H9 (cell line): ENCODE measurements at regions not wholly inside any gene's neighbourhood (a gene's known extent, or its start where the extent isn't known, plus 50 kb on each side); places are given as distances from the start of the nearest gene placed in this dataset.

Experiments used
- DNase-seq: peaks from one replicate; pipeline ENCODE4 v3.0.0-alpha.2; 2017
- H2AFZ ChIP-seq: one replicate; pipeline ENCODE4 v1.6.1; 2013; ENCODE audit warnings: mild to moderate bottlenecking, low read length, control low read depth, moderate library complexity
- H2AK5ac ChIP-seq: 2 replicates; pipeline ENCODE4 v1.6.1; 2013; ENCODE audit warnings: low read length, control low read depth, mixed read lengths; ENCODE audit not compliant: insufficient read length
- H2BK120ac ChIP-seq: one replicate; pipeline ENCODE4 v1.6.1; 2013; ENCODE audit warnings: low read depth, mild to moderate bottlenecking, low read length, control low read depth, inconsistent platforms; ENCODE audit not compliant: poor library complexity, severe bottlenecking
- H2BK12ac ChIP-seq: 2 replicates; pipeline ENCODE4 v1.6.1; 2013; ENCODE audit warnings: low read length, control low read depth, mixed read lengths, low read depth; ENCODE audit not compliant: insufficient read length
- H2BK15ac ChIP-seq: 2 replicates; pipeline ENCODE4 v1.6.1; 2013; ENCODE audit warnings: low read depth, low read length, control low read depth
- H2BK20ac ChIP-seq: one replicate; pipeline ENCODE4 v1.6.1; 2013; ENCODE audit warnings: low read depth, mild to moderate bottlenecking, low read length, control low read depth, inconsistent platforms; ENCODE audit not compliant: poor library complexity, severe bottlenecking
- H2BK5ac ChIP-seq: 2 replicates; pipeline ENCODE4 v1.6.1; 2013; ENCODE audit warnings: low read length, control low read depth, mixed read lengths; ENCODE audit not compliant: insufficient read length
- H3K14ac ChIP-seq: 2 replicates; pipeline ENCODE4 v1.6.1; 2013; ENCODE audit warnings: low read length, control low read depth; ENCODE audit not compliant: insufficient read depth
- H3K18ac ChIP-seq: 2 replicates; pipeline ENCODE4 v1.6.1; 2013; ENCODE audit warnings: low read depth, mild to moderate bottlenecking, mixed read lengths, low read length, control low read depth; ENCODE audit not compliant: insufficient read length
- H3K23ac ChIP-seq: 2 replicates; pipeline ENCODE4 v1.6.1; 2013; ENCODE audit warnings: low read length, control low read depth, mixed read lengths, low read depth; ENCODE audit not compliant: insufficient read length
- H3K23me2 ChIP-seq: 2 replicates; pipeline ENCODE4 v1.6.1; 2013; ENCODE audit warnings: low read depth, mild to moderate bottlenecking, mixed read lengths, low read length, control low read depth; ENCODE audit not compliant: insufficient read length, poor library complexity, severe bottlenecking
- H3K27ac ChIP-seq: 2 replicates; pipeline ENCODE4 v1.5.1; 2013; ENCODE audit warnings: low read length, control low read depth, mixed read lengths, low read depth; ENCODE audit not compliant: insufficient read length
- H3K27me3 ChIP-seq: 2 replicates; pipeline ENCODE4 v1.6.1; 2013; ENCODE audit warnings: low read length, control low read depth, inconsistent platforms; ENCODE audit not compliant: insufficient read depth
- H3K4ac ChIP-seq: 2 replicates; pipeline ENCODE4 v1.6.1; 2013; ENCODE audit warnings: low read depth, mild to moderate bottlenecking, control low read depth, inconsistent platforms, low read length, moderate library complexity
- H3K4me1 ChIP-seq: 2 replicates; pipeline ENCODE4 v1.6.1; 2013; ENCODE audit warnings: low read length, control low read depth, inconsistent platforms; ENCODE audit not compliant: insufficient read depth
- H3K4me2 ChIP-seq: 2 replicates; pipeline ENCODE4 v1.6.1; 2013; ENCODE audit warnings: low read length, control low read depth, mixed read lengths; ENCODE audit not compliant: insufficient read length, insufficient read depth
- H3K56ac ChIP-seq: 2 replicates; pipeline ENCODE4 v1.6.1; 2013; ENCODE audit warnings: low read depth, mild to moderate bottlenecking, mixed read lengths, low read length, control low read depth; ENCODE audit not compliant: insufficient read length
- H3K79me1 ChIP-seq: 2 replicates; pipeline ENCODE4 v1.6.1; 2013; ENCODE audit warnings: low read depth, mild to moderate bottlenecking, moderate library complexity, low read length, control low read depth, inconsistent platforms; ENCODE audit not compliant: insufficient read depth, poor library complexity, severe bottlenecking
- H3K79me2 ChIP-seq: 2 replicates; pipeline ENCODE4 v1.6.1; 2013; ENCODE audit warnings: low read length, control low read depth, inconsistent platforms; ENCODE audit not compliant: insufficient read depth
- H3K9ac ChIP-seq: 2 replicates; pipeline ENCODE4 v1.6.1; 2013; ENCODE audit warnings: low read length, control low read depth, mixed read lengths; ENCODE audit not compliant: insufficient read length; ENCODE audit errors: extremely low read depth
- H3K9me3 ChIP-seq: one replicate; pipeline ENCODE4 v1.6.1; 2013; ENCODE audit warnings: low read depth, low read length, inconsistent platforms; ENCODE audit not compliant: control insufficient read depth
- H3T11ph ChIP-seq: one replicate; pipeline ENCODE4 v1.6.1; 2013; ENCODE audit warnings: mild to moderate bottlenecking, low read length, control low read depth, inconsistent platforms
- H4K20me1 ChIP-seq: one replicate; pipeline ENCODE4 v1.6.1; 2013; ENCODE audit not compliant: control insufficient read depth, insufficient read length, insufficient read depth
- H4K5ac ChIP-seq: 2 replicates; pipeline ENCODE4 v1.6.1; 2013; ENCODE audit warnings: low read depth, mild to moderate bottlenecking, mixed read lengths, low read length, control low read depth; ENCODE audit not compliant: insufficient read length
- H4K8ac ChIP-seq: replicated peaks from 2 replicates; pipeline ENCODE4 v1.6.1; 2013; ENCODE audit warnings: low read length, control low read depth, mixed read lengths, low read depth; ENCODE audit not compliant: insufficient read length
- H4K91ac ChIP-seq: 2 replicates; pipeline ENCODE4 v1.6.1; 2013; ENCODE audit warnings: low read depth, mild to moderate bottlenecking, moderate library complexity, mixed read lengths, low read length, control low read depth; ENCODE audit not compliant: insufficient read length
- H3K27ac Mint-ChIP-seq, 3 experiments: 2 replicates in 2 of 3; 3 replicates in 1 of 3; pipeline ENCODE4 v1.8.0; 2020 to 2021; ENCODE audit warnings: mixed read lengths in 3 of 3, mild to moderate bottlenecking in 1 of 3, moderate library complexity in 1 of 3
- H3K27me3 Mint-ChIP-seq: 2 replicates; pipeline ENCODE4 v1.8.0; 2021; ENCODE audit warnings: low read depth, mild to moderate bottlenecking, moderate library complexity, mixed read lengths
- H3K36me3 Mint-ChIP-seq, 3 experiments: 2 replicates in 2 of 3; 3 replicates in 1 of 3; pipeline ENCODE4 v1.8.0; 2020 to 2021; ENCODE audit warnings: low read depth in 3 of 3, mixed read lengths in 3 of 3; ENCODE audit not compliant: insufficient read depth in 1 of 3
- H3K4me1 Mint-ChIP-seq, 2 experiments: 2 replicates each; pipeline ENCODE4 v1.8.0; 2020; ENCODE audit warnings: mixed read lengths in 2 of 2
- H3K4me3 Mint-ChIP-seq, 2 experiments: 2 replicates in 1 of 2; 3 replicates in 1 of 2; pipeline ENCODE4 v1.8.0; 2020 to 2021; ENCODE audit warnings: mild to moderate bottlenecking in 2 of 2, mixed read lengths in 2 of 2, moderate library complexity in 1 of 2
- H3K9me3 Mint-ChIP-seq, 2 experiments: 2 replicates in 1 of 2; 3 replicates in 1 of 2; pipeline ENCODE4 v1.8.0; 2020; ENCODE audit warnings: mild to moderate bottlenecking in 2 of 2, mixed read lengths in 2 of 2, moderate library complexity in 1 of 2
- WGBS: extraction: QIAGEN DNeasy Blood & Tissue Kit; methylation state at CpG from one replicate; pipeline ENCODE4 v1.1.7; 2013; ENCODE audit warnings: missing lambda C conversion rate, low lambda C conversion rate, mixed read lengths; ENCODE audit not compliant: insufficient read length; ENCODE audit errors: extremely low coverage; 5-methylcytosine and 5-hydroxymethylcytosine counted together
- TF ChIP-seq, protein P1 (sequence below): fragments of 200-600 bp; sonication (generic); conservative IDR thresholded peaks from 3 replicates; pipeline ENCODE4 v1.8.0; 2021; ENCODE audit warnings: antibody characterized with exemption, mild to moderate bottlenecking

DNA sequence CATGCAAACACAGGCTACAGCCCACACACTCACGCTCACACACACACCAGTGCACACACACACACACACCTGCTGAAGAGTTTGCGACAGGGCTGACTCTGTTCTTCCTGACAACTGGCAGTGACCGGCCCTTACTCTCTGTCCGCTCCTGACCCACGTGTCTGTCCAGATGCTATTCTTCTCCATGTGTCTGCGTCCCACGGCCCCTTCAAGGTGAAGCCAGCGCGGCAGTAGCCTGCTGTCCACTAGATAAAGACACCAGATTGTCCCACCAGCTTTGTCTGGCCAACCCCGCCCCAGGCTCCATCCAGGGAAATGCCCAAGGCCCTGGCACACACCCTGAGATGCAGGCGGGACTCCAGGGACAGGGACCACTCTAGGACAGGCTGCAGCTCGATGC lies 713.9 kb downstream of the BRD1 start:
- no peaks in the 10 kb centered on the region for H3K9me3 Mint-ChIP-seq
- peaks cover 4% of the 10 kb centered on the region for H3K27me3 Mint-ChIP-seq
- H2AK5ac ChIP-seq, result no peak overlapping the region

More for the DNA sequence above, 713.9 kb downstream of the BRD1 start:
- Histone ChIP-seq H2BK120ac (no peak overlapping the region), H4K91ac (no peak overlapping the region), H3K9me3 (no peaks in the 10 kb centered on the region), H3K4me2 (no peak overlapping the region), H3K27ac (no peak overlapping the region), H4K8ac (no peak overlapping the region), H3K23me2 (no peaks in the 10 kb centered on the region), H2BK20ac (no peak overlapping the region), H4K20me1 (no peaks in the 10 kb centered on the region), H2AFZ (no peak overlapping the region), H2BK12ac (no peak overlapping the region), H2BK15ac (no peak overlapping the region), H3K18ac (no peak overlapping the region), H3K23ac (no peak overlapping the region), H3K9ac (no peak overlapping the region), H3K56ac (no peak overlapping the region), H3K4me1 (no peaks in the 10 kb centered on the region), H3K27me3 (no peaks in the 10 kb centered on the region), H3K79me2 (no peaks in the 10 kb centered on the region), H3K14ac (no peak overlapping the region), H3K4ac (no peak overlapping the region), H3K79me1 (no peaks in the 10 kb centered on the region), H2BK5ac (no peak overlapping the region), H4K5ac (no peak overlapping the region), H3T11ph (no peak overlapping the region)
- H3K27ac Mint-ChIP-seq, result peak overlapping the region in 1 of 3 experiments; percentile 13; a peak in 2 of 7 replicates
- TF ChIP-seq, protein P1, sequence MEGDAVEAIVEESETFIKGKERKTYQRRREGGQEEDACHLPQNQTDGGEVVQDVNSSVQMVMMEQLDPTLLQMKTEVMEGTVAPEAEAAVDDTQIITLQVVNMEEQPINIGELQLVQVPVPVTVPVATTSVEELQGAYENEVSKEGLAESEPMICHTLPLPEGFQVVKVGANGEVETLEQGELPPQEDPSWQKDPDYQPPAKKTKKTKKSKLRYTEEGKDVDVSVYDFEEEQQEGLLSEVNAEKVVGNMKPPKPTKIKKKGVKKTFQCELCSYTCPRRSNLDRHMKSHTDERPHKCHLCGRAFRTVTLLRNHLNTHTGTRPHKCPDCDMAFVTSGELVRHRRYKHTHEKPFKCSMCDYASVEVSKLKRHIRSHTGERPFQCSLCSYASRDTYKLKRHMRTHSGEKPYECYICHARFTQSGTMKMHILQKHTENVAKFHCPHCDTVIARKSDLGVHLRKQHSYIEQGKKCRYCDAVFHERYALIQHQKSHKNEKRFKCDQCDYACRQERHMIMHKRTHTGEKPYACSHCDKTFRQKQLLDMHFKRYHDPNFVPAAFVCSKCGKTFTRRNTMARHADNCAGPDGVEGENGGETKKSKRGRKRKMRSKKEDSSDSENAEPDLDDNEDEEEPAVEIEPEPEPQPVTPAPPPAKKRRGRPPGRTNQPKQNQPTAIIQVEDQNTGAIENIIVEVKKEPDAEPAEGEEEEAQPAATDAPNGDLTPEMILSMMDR, result no peak
- WGBS, result no CpG with 5 or more reads among the region's 12 CpGs
- no peak overlapping the region for H3K4me3 Mint-ChIP-seq
- peaks cover under 1% of the 10 kb centered on the region in 2 experiments; a peak in 3 of 4 replicates for H3K4me1 Mint-ChIP-seq
- DNase-seq, result no peak
- H3K36me3 Mint-ChIP-seq, result no peaks in the 10 kb centered on the region
